ENCODE measurements at regions not wholly inside any gene's neighbourhood (a gene's known extent, or its start where the extent isn't known, plus 50 kb on each side); places are given as distances from the start of the nearest gene placed in this dataset.
"Not testable (repeated sequence)": the region's sequence is repeated elsewhere in the genome, so short reads cannot be mapped to it uniquely, and the experiment has no call there.

GRCh38 chr5:101035425-101035824 lies 132.3 kb upstream of the ST8SIA4 start:
- DNase-seq (ENCODE audit: low read depth in 6 of 9, low spot score in 9 of 9): no peak
- H3K4me1 ChIP-seq (ENCODE audit: control insufficient read depth in 2 of 2, insufficient read depth in 2 of 2, low read length in 2 of 2): no peaks in the 10 kb centered on the region
- 97% methylated on average over 3 of the region's 3 CpGs for WGBS
- H3K27ac ChIP-seq (ENCODE audit: low read depth in 1 of 2, low read length in 1 of 2): no peak overlapping the region
- no peaks in the 10 kb centered on the region for H3K9me3 ChIP-seq (ENCODE audit: control insufficient read depth in 2 of 2, insufficient read depth in 1 of 2, low read length in 1 of 2)
- no peak overlapping the region for H3K4me3 ChIP-seq (ENCODE audit: low read length in 2 of 2)
- no peaks in the 10 kb centered on the region for H3K27me3 ChIP-seq (ENCODE audit: control insufficient read depth in 2 of 2, insufficient read depth in 1 of 2, low read length in 1 of 2)
- H3K36me3 ChIP-seq (ENCODE audit: control insufficient read depth in 2 of 2, insufficient read depth in 2 of 2, low read length in 1 of 2): no peaks in the 10 kb centered on the region

DNA sequence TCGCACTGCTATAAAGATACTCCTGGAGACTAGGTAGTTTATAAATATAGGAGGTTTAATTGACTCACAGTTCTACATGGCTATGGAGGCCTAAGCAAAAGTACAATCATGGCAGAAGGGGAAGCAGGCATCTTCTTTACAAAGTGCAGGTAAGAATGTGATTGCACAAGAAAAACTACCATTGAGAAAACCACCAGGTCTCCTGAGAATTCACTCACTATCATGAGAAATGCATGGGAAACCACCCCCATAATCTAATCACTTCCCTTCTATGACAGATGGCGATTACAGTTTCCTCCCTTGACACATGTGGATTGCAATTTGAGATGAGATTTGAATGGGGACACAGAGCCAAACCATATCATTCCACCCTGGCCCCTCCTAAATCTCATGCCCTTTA lies 121.2 kb upstream of the ST8SIA4 start:
- H3K4me3 ChIP-seq (ENCODE audit: low read length in 2 of 2): no peak overlapping the region
- H3K27me3 ChIP-seq (ENCODE audit: control insufficient read depth in 2 of 2, insufficient read depth in 1 of 2, low read length in 1 of 2): no peaks in the 10 kb centered on the region
- 89% methylated on average over 2 of the region's 2 CpGs for WGBS
- no peaks in the 10 kb centered on the region for H3K36me3 ChIP-seq (ENCODE audit: control insufficient read depth in 2 of 2, insufficient read depth in 2 of 2, low read length in 1 of 2)
- DNase-seq (ENCODE audit: low read depth in 6 of 9, low spot score in 9 of 9): no peak
- no peak overlapping the region for H3K27ac ChIP-seq (ENCODE audit: low read depth in 1 of 2, low read length in 1 of 2)
- H3K9me3 ChIP-seq (ENCODE audit: control insufficient read depth in 2 of 2, insufficient read depth in 1 of 2, low read length in 1 of 2): no peaks in the 10 kb centered on the region
- no peaks in the 10 kb centered on the region for H3K4me1 ChIP-seq (ENCODE audit: control insufficient read depth in 2 of 2, insufficient read depth in 2 of 2, low read length in 2 of 2)

DNA sequence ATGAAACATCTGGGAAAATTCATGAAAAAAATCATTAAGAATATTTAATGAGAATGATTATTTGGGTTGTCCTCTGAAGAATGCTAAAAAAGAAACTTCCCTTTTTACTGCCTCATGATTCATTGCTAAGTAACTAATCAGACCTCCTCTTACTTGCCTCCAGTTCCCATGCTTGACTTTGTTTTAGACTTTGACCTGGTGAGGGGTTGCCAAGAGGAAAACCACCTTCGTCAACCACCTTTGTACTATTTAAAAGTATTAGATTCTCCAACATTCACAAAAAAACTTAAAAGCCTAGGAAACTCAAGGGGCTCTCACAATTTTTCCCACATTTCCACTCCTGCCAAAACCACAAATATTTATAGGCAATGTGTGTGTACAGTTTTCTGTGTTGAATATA lies 115.2 kb upstream of the ST8SIA4 start:
- DNase-seq (ENCODE audit: low read depth in 6 of 9, low spot score in 9 of 9): no peak
- WGBS: 79% methylated on average over 1 of the region's 1 CpG

DNA sequence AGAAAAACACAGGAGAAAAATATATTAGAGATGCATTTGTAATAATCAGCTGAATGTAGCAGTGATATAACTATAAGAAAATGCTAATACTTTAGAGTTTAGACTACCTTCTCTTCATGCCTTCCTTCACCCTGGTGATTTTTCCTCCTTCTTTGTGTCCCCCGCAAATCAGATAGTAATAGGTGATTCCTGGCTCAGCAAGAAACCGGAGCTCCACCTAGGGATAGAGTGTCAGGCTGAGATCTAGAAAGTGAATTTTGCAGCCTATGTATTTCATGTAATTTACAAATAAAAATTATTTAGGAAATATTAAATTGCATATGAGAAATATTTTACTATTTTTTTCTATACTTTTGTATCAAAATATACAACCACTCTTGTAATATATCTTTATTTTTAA lies 109.8 kb upstream of the ST8SIA4 start:
- Histone ChIP-seq H3K4me3 (ENCODE audit: low read length in 2 of 2) (no peak overlapping the region), H3K27ac (ENCODE audit: low read depth in 1 of 2, low read length in 1 of 2) (no peak overlapping the region), H3K27me3 (ENCODE audit: control insufficient read depth in 2 of 2, insufficient read depth in 1 of 2, low read length in 1 of 2) (no peaks in the 10 kb centered on the region), H3K9me3 (ENCODE audit: control insufficient read depth in 2 of 2, insufficient read depth in 1 of 2, low read length in 1 of 2) (no peaks in the 10 kb centered on the region), H3K36me3 (ENCODE audit: control insufficient read depth in 2 of 2, insufficient read depth in 2 of 2, low read length in 1 of 2) (no peaks in the 10 kb centered on the region), H3K4me1 (ENCODE audit: control insufficient read depth in 2 of 2, insufficient read depth in 2 of 2, low read length in 2 of 2) (no peaks in the 10 kb centered on the region)
- 89% methylated on average over 2 of the region's 2 CpGs for WGBS
- peak in 1 of 9 donors; percentile 12 for DNase-seq (ENCODE audit: low read depth in 6 of 9, low spot score in 9 of 9)

More for the DNA sequence above, 115.2 kb upstream of the ST8SIA4 start:
- no peaks in the 10 kb centered on the region for H3K4me1 ChIP-seq (ENCODE audit: control insufficient read depth in 2 of 2, insufficient read depth in 2 of 2, low read length in 2 of 2)
- no peaks in the 10 kb centered on the region for H3K27me3 ChIP-seq (ENCODE audit: control insufficient read depth in 2 of 2, insufficient read depth in 1 of 2, low read length in 1 of 2)
- no peaks in the 10 kb centered on the region for H3K36me3 ChIP-seq (ENCODE audit: control insufficient read depth in 2 of 2, insufficient read depth in 2 of 2, low read length in 1 of 2)
- H3K9me3 ChIP-seq (ENCODE audit: control insufficient read depth in 2 of 2, insufficient read depth in 1 of 2, low read length in 1 of 2): no peaks in the 10 kb centered on the region
- no peak overlapping the region for H3K27ac ChIP-seq (ENCODE audit: low read depth in 1 of 2, low read length in 1 of 2)
- H3K4me3 ChIP-seq (ENCODE audit: low read length in 2 of 2): no peak overlapping the region

GRCh38 chr5:101009758-101010519 lies 106.9 kb upstream of the ST8SIA4 start:
- no peaks in the 10 kb centered on the region for H3K4me1 ChIP-seq (ENCODE audit: control insufficient read depth in 2 of 2, insufficient read depth in 2 of 2, low read length in 2 of 2)
- WGBS: 93% methylated on average over 9 of the region's 9 CpGs
- no peaks in the 10 kb centered on the region for H3K36me3 ChIP-seq (ENCODE audit: control insufficient read depth in 2 of 2, insufficient read depth in 2 of 2, low read length in 1 of 2)
- no peak overlapping the region for H3K4me3 ChIP-seq (ENCODE audit: low read length in 2 of 2)
- no peaks in the 10 kb centered on the region for H3K27me3 ChIP-seq (ENCODE audit: control insufficient read depth in 2 of 2, insufficient read depth in 1 of 2, low read length in 1 of 2)
- no peak overlapping the region for H3K27ac ChIP-seq (ENCODE audit: low read depth in 1 of 2, low read length in 1 of 2)
- no peak for DNase-seq (ENCODE audit: low read depth in 6 of 9, low spot score in 9 of 9)
- no peaks in the 10 kb centered on the region for H3K9me3 ChIP-seq (ENCODE audit: control insufficient read depth in 2 of 2, insufficient read depth in 1 of 2, low read length in 1 of 2)

DNA sequence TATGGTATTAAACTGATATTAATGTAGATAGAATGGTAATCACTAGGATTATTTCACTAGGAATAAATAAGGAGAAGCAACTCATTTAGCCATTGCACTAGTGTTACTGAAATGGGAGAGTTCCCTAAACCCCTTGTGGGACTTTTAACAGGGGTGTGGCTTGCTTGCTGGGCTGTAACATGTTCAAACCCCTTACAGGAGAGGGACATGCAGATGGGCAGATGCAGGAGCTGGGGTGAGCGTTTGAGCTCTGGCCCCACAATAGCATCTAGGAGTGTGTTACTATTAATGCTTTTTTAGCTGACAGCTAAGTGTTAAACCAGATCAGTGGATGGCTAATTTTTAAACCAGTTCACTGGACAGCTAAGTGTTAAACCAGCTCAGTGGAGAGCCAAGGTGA lies 89.3 kb upstream of the ST8SIA4 start:
- Histone ChIP-seq H3K4me1 (ENCODE audit: control insufficient read depth in 2 of 2, insufficient read depth in 2 of 2, low read length in 2 of 2) (no peaks in the 10 kb centered on the region), H3K27me3 (ENCODE audit: control insufficient read depth in 2 of 2, insufficient read depth in 1 of 2, low read length in 1 of 2) (no peaks in the 10 kb centered on the region), H3K9me3 (ENCODE audit: control insufficient read depth in 2 of 2, insufficient read depth in 1 of 2, low read length in 1 of 2) (no peaks in the 10 kb centered on the region), H3K27ac (ENCODE audit: low read depth in 1 of 2, low read length in 1 of 2) (no peak overlapping the region), H3K36me3 (ENCODE audit: control insufficient read depth in 2 of 2, insufficient read depth in 2 of 2, low read length in 1 of 2) (no peaks in the 10 kb centered on the region), H3K4me3 (ENCODE audit: low read length in 2 of 2) (no peak overlapping the region)
- 100% methylated on average over 1 of the region's 1 CpG for WGBS
- no peak for DNase-seq (ENCODE audit: low read depth in 6 of 9, low spot score in 9 of 9)

- H3K27me3 ChIP-seq (ENCODE audit: control insufficient read depth in 2 of 2, insufficient read depth in 1 of 2, low read length in 1 of 2); DNase-seq (ENCODE audit: low read depth in 6 of 9, low spot score in 9 of 9); H3K27ac ChIP-seq (ENCODE audit: low read depth in 1 of 2, low read length in 1 of 2); H3K9me3 ChIP-seq (ENCODE audit: control insufficient read depth in 2 of 2, insufficient read depth in 1 of 2, low read length in 1 of 2); H3K4me3 ChIP-seq (ENCODE audit: low read length in 2 of 2); H3K36me3 ChIP-seq (ENCODE audit: control insufficient read depth in 2 of 2, insufficient read depth in 2 of 2, low read length in 1 of 2); H3K4me1 ChIP-seq (ENCODE audit: control insufficient read depth in 2 of 2, insufficient read depth in 2 of 2, low read length in 2 of 2): not testable (repeated sequence)
- 94% methylated on average over 6 of the region's 6 CpGs for whole genome bisulfite sequencing
These were observed 80.5 kb upstream of the ST8SIA4 start for GRCh38 chr5:100983601-100984000.

DNA sequence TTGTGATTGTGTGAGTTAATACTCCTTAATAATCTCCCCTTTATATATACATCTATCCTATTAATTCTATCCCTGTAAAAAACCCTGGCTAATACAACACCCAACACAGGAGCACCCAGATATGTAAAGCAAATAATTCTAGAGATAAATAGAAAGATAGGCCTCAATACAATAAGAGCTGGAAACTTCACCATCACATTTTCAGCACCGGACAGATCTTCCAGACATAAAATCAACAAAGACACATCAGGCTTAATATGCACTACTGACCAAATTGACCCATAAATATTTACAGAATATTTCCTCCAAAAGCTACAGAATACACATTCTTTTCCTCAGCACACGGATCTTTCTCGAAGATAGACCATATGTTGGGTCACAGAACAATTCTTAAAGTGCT lies 71.0 kb upstream of the ST8SIA4 start:
- H3K27ac ChIP-seq (ENCODE audit: low read depth in 1 of 2, low read length in 1 of 2): no peak overlapping the region
- H3K9me3 ChIP-seq (ENCODE audit: control insufficient read depth in 2 of 2, insufficient read depth in 1 of 2, low read length in 1 of 2): peaks cover 0 to under 1% of the 10 kb centered on the region in 2 donors
- no peaks in the 10 kb centered on the region for H3K27me3 ChIP-seq (ENCODE audit: control insufficient read depth in 2 of 2, insufficient read depth in 1 of 2, low read length in 1 of 2)
- no peak overlapping the region for H3K4me3 ChIP-seq (ENCODE audit: low read length in 2 of 2)
- WGBS: 96% methylated on average over 3 of the region's 3 CpGs
- no peak for DNase-seq (ENCODE audit: low read depth in 6 of 9, low spot score in 9 of 9)
- H3K4me1 ChIP-seq (ENCODE audit: control insufficient read depth in 2 of 2, insufficient read depth in 2 of 2, low read length in 2 of 2): no peaks in the 10 kb centered on the region
- H3K36me3 ChIP-seq (ENCODE audit: control insufficient read depth in 2 of 2, insufficient read depth in 2 of 2, low read length in 1 of 2): no peaks in the 10 kb centered on the region

DNA sequence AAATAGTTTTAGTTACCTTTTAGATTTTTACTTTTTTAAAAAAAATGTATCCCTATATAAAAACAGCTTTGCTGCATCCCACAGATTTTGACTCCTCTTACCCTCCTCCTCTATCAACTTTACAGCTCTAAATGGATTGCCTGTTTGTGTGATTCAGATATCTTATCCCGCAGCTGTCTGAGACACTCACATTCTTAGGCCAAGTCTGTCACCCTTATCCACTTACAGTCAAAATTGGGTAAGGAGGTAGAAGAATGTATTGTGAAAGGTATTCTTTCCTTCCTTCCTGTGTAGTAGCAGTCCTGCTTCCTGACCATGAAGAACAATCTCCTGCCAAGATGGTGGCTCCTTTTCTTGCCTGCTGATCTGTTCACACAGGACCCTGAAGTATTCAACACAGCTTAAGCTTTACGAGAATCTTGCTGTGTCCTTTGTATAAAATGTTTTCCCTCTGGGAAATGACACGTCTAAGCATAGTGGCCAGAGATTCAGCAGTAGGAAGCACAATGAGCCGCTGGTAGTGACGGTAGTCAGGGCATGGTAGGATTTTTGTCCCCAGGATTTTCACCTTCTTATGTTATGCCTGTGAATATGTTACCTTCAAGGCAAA lies 67.7 kb upstream of the ST8SIA4 start:
- WGBS: 95% methylated on average over 5 of the region's 5 CpGs
- Histone ChIP-seq H3K4me3 (ENCODE audit: low read length in 2 of 2) (no peak overlapping the region), H3K27ac (ENCODE audit: low read depth in 1 of 2, low read length in 1 of 2) (no peak overlapping the region), H3K4me1 (ENCODE audit: control insufficient read depth in 2 of 2, insufficient read depth in 2 of 2, low read length in 2 of 2) (no peaks in the 10 kb centered on the region), H3K9me3 (ENCODE audit: control insufficient read depth in 2 of 2, insufficient read depth in 1 of 2, low read length in 1 of 2) (no peaks in the 10 kb centered on the region), H3K27me3 (ENCODE audit: control insufficient read depth in 2 of 2, insufficient read depth in 1 of 2, low read length in 1 of 2) (no peaks in the 10 kb centered on the region), H3K36me3 (ENCODE audit: control insufficient read depth in 2 of 2, insufficient read depth in 2 of 2, low read length in 1 of 2) (no peaks in the 10 kb centered on the region)
- DNase-seq (ENCODE audit: low read depth in 6 of 9, low spot score in 9 of 9): no peak

All from thymus (tissue), 11 donors.